AG09309 (cell line): ENCODE measurements at regions not wholly inside any gene's neighbourhood (a gene's known extent, or its start where the extent isn't known, plus 50 kb on each side); places are given as distances from the start of the nearest gene placed in this dataset.

ENCODE experiments used
- DNase-seq: peaks from one replicate; pipeline ENCODE4 v3.0.0-alpha.2; 2010; ENCODE audit warnings: low read depth
- H3K4me3 ChIP-seq: 2 replicates; pipeline ENCODE4 v1.5.1; 2011; ENCODE audit warnings: mild to moderate bottlenecking, low read depth, low read length, moderate library complexity; ENCODE audit not compliant: control insufficient read depth
- TF ChIP-seq, protein P1 (sequence below): IDR thresholded peaks from 2 replicates; pipeline ENCODE4 v1.5.1; 2011; ENCODE audit warnings: mild to moderate bottlenecking, low read depth, low read length, inconsistent platforms; ENCODE audit not compliant: insufficient read depth, control insufficient read depth; ENCODE audit errors: missing control alignments

DNA sequence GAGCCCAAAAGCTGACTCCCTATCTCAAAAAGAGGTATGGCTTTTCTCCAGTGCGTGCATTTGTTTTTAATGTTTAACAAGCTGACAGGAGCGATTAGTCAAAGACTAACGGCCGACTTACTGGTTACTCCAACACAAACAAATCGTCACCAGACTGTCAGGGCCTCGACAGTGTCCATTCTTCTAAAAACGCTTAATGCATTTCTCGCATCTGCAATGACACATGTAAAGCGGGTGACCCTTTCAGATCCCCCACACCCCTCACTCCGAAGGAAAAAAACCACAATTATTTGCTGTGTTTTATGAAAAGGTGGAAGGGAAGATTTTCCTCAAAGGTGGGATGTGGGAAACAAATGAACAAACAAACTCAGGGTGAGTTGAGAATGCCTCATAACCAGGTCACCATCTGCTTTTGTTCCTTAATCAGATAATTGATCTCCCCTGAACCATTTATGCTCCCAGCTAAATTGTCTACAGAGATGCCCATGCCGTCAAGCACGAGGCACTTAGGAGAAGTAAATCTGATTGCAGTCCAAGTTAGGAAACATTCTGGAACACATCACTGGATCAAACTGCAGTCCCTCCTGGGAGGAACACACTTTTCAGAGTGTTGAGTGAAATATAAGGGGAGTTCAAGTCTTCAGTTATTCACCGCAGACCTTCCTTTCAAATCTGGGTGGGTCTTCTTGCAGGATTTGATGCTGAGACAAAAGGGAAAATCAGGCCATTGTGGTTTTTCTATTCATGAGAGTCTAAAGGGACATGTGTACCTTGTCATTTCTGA is 340.8 kb downstream of the CMPK2 start:
- H3K4me3 ChIP-seq, result no peak overlapping the region
- TF ChIP-seq, protein P1, sequence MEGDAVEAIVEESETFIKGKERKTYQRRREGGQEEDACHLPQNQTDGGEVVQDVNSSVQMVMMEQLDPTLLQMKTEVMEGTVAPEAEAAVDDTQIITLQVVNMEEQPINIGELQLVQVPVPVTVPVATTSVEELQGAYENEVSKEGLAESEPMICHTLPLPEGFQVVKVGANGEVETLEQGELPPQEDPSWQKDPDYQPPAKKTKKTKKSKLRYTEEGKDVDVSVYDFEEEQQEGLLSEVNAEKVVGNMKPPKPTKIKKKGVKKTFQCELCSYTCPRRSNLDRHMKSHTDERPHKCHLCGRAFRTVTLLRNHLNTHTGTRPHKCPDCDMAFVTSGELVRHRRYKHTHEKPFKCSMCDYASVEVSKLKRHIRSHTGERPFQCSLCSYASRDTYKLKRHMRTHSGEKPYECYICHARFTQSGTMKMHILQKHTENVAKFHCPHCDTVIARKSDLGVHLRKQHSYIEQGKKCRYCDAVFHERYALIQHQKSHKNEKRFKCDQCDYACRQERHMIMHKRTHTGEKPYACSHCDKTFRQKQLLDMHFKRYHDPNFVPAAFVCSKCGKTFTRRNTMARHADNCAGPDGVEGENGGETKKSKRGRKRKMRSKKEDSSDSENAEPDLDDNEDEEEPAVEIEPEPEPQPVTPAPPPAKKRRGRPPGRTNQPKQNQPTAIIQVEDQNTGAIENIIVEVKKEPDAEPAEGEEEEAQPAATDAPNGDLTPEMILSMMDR, result no peak
- no peak for DNase-seq

DNA sequence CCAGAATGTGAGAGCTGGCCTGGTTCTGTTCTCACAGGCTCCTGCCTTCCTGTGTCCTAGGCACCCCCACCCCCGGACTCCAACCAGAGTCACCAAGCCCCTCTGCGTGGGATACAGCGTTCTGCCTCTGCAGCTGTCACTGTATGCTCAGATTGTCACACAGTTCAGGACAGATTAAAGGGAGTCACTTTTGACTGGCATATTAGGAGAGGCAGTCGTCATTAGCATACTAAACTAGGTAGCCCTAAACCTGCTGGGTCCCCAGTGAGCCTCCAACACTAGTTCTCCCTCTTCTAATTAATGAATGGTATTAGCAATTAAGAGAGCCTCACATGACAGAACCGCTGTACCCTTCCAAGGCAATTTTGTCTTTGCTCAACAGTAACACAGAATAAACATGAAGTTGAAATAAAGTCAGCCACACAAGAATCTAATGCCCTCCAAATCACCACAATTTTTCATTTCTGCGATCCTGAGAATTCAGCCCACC is 340.2 kb downstream of the CMPK2 start:
- TF ChIP-seq, protein P1, result no peak
- no peak overlapping the region for H3K4me3 ChIP-seq
- no peak for DNase-seq

DNA sequence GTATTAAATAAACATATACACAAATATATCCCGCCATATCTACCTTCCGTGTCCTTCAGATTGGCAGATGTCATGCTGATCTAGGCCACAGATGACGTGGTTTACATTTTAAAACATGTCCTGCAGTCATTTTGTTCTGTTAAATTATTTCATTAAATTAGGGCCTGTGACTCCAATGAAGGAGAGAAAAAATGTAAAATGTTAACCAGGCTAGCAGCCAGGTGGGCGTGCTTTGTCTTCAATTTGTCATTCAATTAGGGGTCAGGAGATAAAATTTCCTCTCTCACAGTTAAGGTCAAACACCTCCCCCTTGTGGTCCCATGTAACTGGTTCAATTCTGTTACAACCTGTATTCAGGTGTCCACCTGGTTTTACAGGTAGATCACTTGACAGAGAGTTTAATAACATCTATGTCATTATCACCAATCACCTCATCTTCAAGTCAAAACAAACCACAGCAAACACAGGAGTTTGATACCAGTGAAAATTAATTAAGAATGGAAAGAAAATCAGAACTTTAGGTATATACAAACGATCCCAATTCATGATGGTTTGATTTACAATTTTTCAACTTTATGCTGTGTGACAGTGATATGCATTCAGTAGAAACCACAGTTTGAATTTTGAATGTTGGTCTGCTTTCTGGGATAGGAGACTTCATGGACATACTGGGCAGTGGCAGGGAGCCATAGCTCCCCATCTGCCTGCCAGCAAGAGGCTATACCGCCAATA is 339.4 kb downstream of the CMPK2 start:
- TF ChIP-seq, protein P1, result no peak
- DNase-seq, result no peak

DNA sequence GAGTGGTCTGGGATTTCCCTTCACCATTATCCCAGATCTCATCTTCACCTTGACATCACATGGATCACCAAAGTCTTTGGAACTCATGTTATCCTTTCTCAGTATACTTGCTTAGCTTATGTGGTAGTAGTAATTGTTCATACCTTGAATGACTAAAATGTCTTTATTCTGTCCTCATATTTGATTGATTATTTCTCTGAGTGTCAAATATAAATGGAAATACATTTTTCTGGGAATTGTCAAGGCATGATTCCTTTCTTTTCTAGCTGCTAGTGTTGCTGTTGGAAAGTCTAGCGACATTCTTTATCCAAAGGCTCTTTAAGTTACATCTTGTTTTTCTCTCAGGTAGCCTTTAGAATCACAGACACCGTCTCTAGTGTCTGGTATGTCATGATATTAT is 334.4 kb downstream of the CMPK2 start:
- TF ChIP-seq, protein P1, result no peak
- H3K4me3 ChIP-seq, result no peak overlapping the region
- DNase-seq, result no peak

More for the DNA sequence above, 339.4 kb downstream of the CMPK2 start:
- no peak overlapping the region for H3K4me3 ChIP-seq

DNA sequence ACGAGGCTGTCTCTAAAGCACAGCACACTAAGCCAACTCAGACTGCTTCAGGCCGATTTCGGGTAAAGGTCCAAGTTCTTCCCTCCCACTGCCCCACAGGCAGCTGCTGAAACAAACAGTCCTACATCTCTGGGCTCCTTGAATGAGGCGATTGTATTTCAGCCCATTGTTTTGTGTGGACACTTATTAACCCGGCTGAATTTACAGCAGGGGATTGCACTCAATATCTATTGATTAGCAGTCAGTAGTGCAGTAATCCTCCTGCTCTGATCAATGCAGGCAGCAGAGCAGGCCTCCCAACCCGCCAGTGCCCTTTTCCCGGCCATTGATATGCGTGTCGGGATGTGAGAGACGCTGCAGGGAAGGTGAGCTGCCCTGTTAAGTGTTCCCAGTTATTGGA is 330.1 kb downstream of the CMPK2 start:
- TF ChIP-seq, protein P1, result no peak
- H3K4me3 ChIP-seq, result no peak overlapping the region
- DNase-seq, result no peak

DNA sequence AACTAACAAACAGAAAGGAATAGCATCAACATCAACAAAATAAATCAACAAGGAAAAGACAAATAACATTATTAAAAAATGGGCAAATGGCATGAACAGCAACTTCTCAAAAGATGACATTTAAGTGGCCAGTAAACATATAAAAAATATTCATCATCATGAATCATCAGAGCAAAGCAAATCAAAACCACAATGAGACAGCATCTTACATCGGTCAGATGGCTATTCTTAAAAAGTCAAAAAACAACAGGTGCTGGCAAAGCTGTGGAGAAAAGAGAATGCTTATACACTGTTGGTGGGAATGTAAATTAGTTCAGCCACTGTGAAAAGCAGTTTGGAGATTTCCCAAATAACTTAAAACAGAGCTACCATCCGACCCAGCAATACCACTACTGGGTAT is 327.1 kb downstream of the CMPK2 start:
- TF ChIP-seq, protein P1, result no peak
- no peak for DNase-seq
- H3K4me3 ChIP-seq, result no peak overlapping the region
